Tibial nerve (tissue), 4 donors: ENCODE measurements at regions not wholly inside any gene's neighbourhood (a gene's known extent, or its start where the extent isn't known, plus 50 kb on each side); places are given as distances from the start of the nearest gene placed in this dataset.

Source experiments
- CTCF ChIP-seq, 5 experiments: fragments of 200-600 bp in 3 of 5; fragments of 450-650 bp in 2 of 5; sonication (generic) in 3 of 5; IDR thresholded peaks; one replicate each; pipeline ENCODE4 v1.5.1; 2016 to 2019; ENCODE audit warnings: antibody characterized with exemption in 5 of 5, mild to moderate bottlenecking in 3 of 5, moderate library complexity in 2 of 5
- EP300 ChIP-seq, 2 donors: sonication (generic); formaldehyde crosslinking; IDR thresholded peaks; one replicate each; pipeline ENCODE4 v1.6.1; 2017; ENCODE audit warnings: antibody characterized with exemption in 2 of 2, mild to moderate bottlenecking in 1 of 2
- POLR2A ChIP-seq, 2 donors: fragments of 450-650 bp; IDR thresholded peaks; one replicate each; pipeline ENCODE4 v1.6.1; 2017; ENCODE audit warnings: antibody characterized with exemption in 2 of 2, mild to moderate bottlenecking in 2 of 2, moderate library complexity in 2 of 2

DNA sequence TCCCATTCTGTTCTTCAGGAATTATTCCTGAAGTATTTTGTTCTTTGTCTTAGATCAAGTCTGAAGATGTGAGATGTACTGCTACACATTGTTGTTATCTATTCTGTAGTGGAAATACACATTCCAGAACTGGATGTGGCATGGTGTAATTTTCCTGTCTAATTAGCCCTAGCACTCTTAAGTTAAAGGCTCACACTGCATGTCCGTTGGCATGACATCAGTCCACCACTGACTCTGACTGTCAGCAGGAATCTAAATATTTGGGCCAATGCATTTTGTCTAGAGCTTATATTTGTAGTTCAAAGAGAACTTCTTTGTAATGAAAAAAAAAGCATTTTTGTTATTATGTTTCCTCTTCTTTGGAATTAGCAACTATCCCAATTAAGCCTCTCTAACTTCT, 201.0 kb downstream of the S1PR1 start:
- TF ChIP-seq CTCF (IDR thresholded peaks at IDR 0.05) (no peak), EP300 (IDR thresholded peaks at IDR 0.05) (no peak), POLR2A (IDR thresholded peaks at IDR 0.05) (no peak)
